GM12865 (cell line): ENCODE measurements at regions not wholly inside any gene's neighbourhood (a gene's known extent, or its start where the extent isn't known, plus 50 kb on each side); places are given as distances from the start of the nearest gene placed in this dataset.

Experiments used
- DNase-seq: peaks from one replicate; pipeline ENCODE4 v3.0.0; 2010; ENCODE audit warnings: low read depth
- H3K4me3 ChIP-seq: 2 replicates; pipeline ENCODE4 v1.5.1; 2011; ENCODE audit warnings: mild to moderate bottlenecking, low read depth, low read length, control low read depth
- CTCF ChIP-seq: IDR thresholded peaks from 2 replicates; pipeline ENCODE4 v1.5.1; 2011; ENCODE audit warnings: low read length, control low read depth, low read depth, inconsistent platforms; ENCODE audit not compliant: insufficient read depth; ENCODE audit errors: missing control alignments

- DNase-seq: no peak
- no peak for TF ChIP-seq CTCF
- no peak overlapping the region for H3K4me3 ChIP-seq
Measured at GRCh38 chr11:69978841-69979614, 99.1 kb upstream of the ANO1 start.

- DNase-seq: no peak
- no peak for TF ChIP-seq CTCF
- no peak overlapping the region for H3K4me3 ChIP-seq
Measured at GRCh38 chr11:69979632-69980031, 98.5 kb upstream of the ANO1 start.

GRCh38 chr11:69981119-69981784 lies 96.9 kb upstream of the ANO1 start:
- no peak for TF ChIP-seq CTCF
- no peak for DNase-seq

GRCh38 chr11:69982690-69983570 lies 95.2 kb upstream of the ANO1 start:
- DNase-seq: no peak
- TF ChIP-seq CTCF: no peak
- no peak overlapping the region for H3K4me3 ChIP-seq

More at GRCh38 chr11:69981119-69981784, 96.9 kb upstream of the ANO1 start:
- H3K4me3 ChIP-seq: no peak overlapping the region

GRCh38 chr11:69983571-69983877 lies 94.6 kb upstream of the ANO1 start:
- no peak for TF ChIP-seq CTCF
- no peak for DNase-seq

GRCh38 chr11:69983897-69984438 lies 94.1 kb upstream of the ANO1 start:
- no peak for TF ChIP-seq CTCF
- H3K4me3 ChIP-seq: no peak overlapping the region
- DNase-seq: no peak

More at GRCh38 chr11:69983571-69983877, 94.6 kb upstream of the ANO1 start:
- no peak overlapping the region for H3K4me3 ChIP-seq
